ENCODE measurements at regions not wholly inside any gene's neighbourhood (a gene's known extent, or its start where the extent isn't known, plus 50 kb on each side); places are given as distances from the start of the nearest gene placed in this dataset.

- no peaks in the 10 kb centered on the region for H3K4me1 ChIP-seq (ENCODE audit: insufficient read depth)
- no peak for TF ChIP-seq EZH2 (IDR thresholded peaks at IDR 0.05; ENCODE audit: borderline replicate concordance)
- no peak for TF ChIP-seq CTCF (IDR thresholded peaks at IDR 0.05; ENCODE audit: poor library complexity)
- TF ChIP-seq EZH2phosphoT487 (IDR thresholded peaks at IDR 0.05; ENCODE audit: low read depth, severe bottlenecking, unreplicated experiment), result no peak
- 67% methylated on average over 8 of the region's 8 CpGs for whole genome bisulfite sequencing (ENCODE audit: low lambda C conversion rate, missing lambda C conversion rate)
Observed at GRCh38 chr11:11780858-11781257, 60.9 kb upstream of the USP47 start.

GRCh38 chr11:11779975-11780374 is 61.8 kb upstream of the USP47 start:
- H3K9me2 ChIP-seq (replicated peaks; ENCODE audit: insufficient read depth), result no peaks in the 10 kb centered on the region
- H3K4me3 ChIP-seq, result no peak overlapping the region
- WGBS (ENCODE audit: low lambda C conversion rate, missing lambda C conversion rate), result 57% methylated on average over 2 of the region's 2 CpGs
- no peaks in the 10 kb centered on the region for H3K4me1 ChIP-seq (ENCODE audit: insufficient read depth)
- no peak overlapping the region for H3K27ac ChIP-seq
- H3K79me2 ChIP-seq, result no peaks in the 10 kb centered on the region
- no peak for TF ChIP-seq CTCF (IDR thresholded peaks at IDR 0.05; ENCODE audit: poor library complexity)
- no peak for TF ChIP-seq EZH2 (IDR thresholded peaks at IDR 0.05; ENCODE audit: borderline replicate concordance)
- TF ChIP-seq EZH2phosphoT487 (IDR thresholded peaks at IDR 0.05; ENCODE audit: low read depth, severe bottlenecking, unreplicated experiment), result no peak
- no peak overlapping the region for H3K4me2 ChIP-seq
- H4K20me1 ChIP-seq (ENCODE audit: insufficient read depth, poor library complexity, severe bottlenecking), result no peaks in the 10 kb centered on the region
- no peaks in the 10 kb centered on the region for H3K36me3 ChIP-seq (replicated peaks; ENCODE audit: insufficient read depth, low read depth)
- no peaks in the 10 kb centered on the region for H3K9me3 ChIP-seq (ENCODE audit: low read depth)
- no peaks in the 10 kb centered on the region for H3K27me3 ChIP-seq
- no peak overlapping the region for H2AFZ ChIP-seq
- DNase-seq (ENCODE audit: low spot score), result no peak

More at GRCh38 chr11:11780858-11781257, 60.9 kb upstream of the USP47 start:
- Histone ChIP-seq H4K20me1 (ENCODE audit: insufficient read depth, poor library complexity, severe bottlenecking) (no peaks in the 10 kb centered on the region), H3K4me2 (no peak overlapping the region), H3K27me3 (no peaks in the 10 kb centered on the region), H3K36me3 (replicated peaks; ENCODE audit: insufficient read depth, low read depth) (no peaks in the 10 kb centered on the region), H3K4me3 (no peak overlapping the region), H3K9me3 (ENCODE audit: low read depth) (no peaks in the 10 kb centered on the region), H3K9me2 (replicated peaks; ENCODE audit: insufficient read depth) (no peaks in the 10 kb centered on the region), H3K79me2 (no peaks in the 10 kb centered on the region), H3K27ac (no peak overlapping the region), H2AFZ (no peak overlapping the region)
- DNase-seq (ENCODE audit: low spot score), result no peak

- DNase-seq (ENCODE audit: low spot score), result no peak
- Histone ChIP-seq H3K4me1 (ENCODE audit: insufficient read depth) (no peaks in the 10 kb centered on the region), H2AFZ (no peak overlapping the region), H3K36me3 (replicated peaks; ENCODE audit: insufficient read depth, low read depth) (no peaks in the 10 kb centered on the region), H3K9me3 (ENCODE audit: low read depth) (no peaks in the 10 kb centered on the region), H4K20me1 (ENCODE audit: insufficient read depth, poor library complexity, severe bottlenecking) (no peaks in the 10 kb centered on the region), H3K4me2 (no peak overlapping the region), H3K27me3 (no peaks in the 10 kb centered on the region), H3K4me3 (no peak overlapping the region), H3K27ac (no peak overlapping the region), H3K9me2 (replicated peaks; ENCODE audit: insufficient read depth) (no peaks in the 10 kb centered on the region), H3K79me2 (no peaks in the 10 kb centered on the region)
- TF ChIP-seq EZH2phosphoT487 (IDR thresholded peaks at IDR 0.05; ENCODE audit: low read depth, severe bottlenecking, unreplicated experiment) (no peak), EZH2 (IDR thresholded peaks at IDR 0.05; ENCODE audit: borderline replicate concordance) (no peak), CTCF (IDR thresholded peaks at IDR 0.05; ENCODE audit: poor library complexity) (no peak)
- 82% methylated on average over 3 of the region's 3 CpGs for WGBS (ENCODE audit: low lambda C conversion rate, missing lambda C conversion rate)
Observed at GRCh38 chr11:11777897-11778296, 63.9 kb upstream of the USP47 start.

DNA sequence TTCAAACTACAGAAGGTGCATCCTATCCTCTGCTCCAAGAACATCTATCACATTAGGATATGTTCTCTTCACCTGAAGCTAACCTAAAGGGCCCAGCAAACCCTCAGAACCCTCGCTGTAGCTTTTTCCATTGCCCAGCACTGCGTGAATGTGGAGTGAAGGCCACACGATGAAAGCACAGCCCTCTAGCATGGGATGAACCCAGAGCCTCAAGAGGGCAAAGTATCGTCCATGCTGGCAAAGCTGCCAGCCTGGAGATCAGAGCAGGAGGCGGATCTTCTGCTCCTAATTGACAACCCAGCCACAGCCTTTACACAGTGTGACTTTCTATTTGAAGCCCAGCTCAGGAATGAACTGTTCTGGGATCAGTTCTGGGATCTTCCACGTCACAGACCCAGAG is 65.1 kb upstream of the USP47 start:
- Histone ChIP-seq H3K9me3 (ENCODE audit: low read depth) (no peaks in the 10 kb centered on the region), H4K20me1 (ENCODE audit: insufficient read depth, poor library complexity, severe bottlenecking) (no peaks in the 10 kb centered on the region), H3K9me2 (replicated peaks; ENCODE audit: insufficient read depth) (no peaks in the 10 kb centered on the region), H2AFZ (no peak overlapping the region), H3K4me1 (ENCODE audit: insufficient read depth) (no peaks in the 10 kb centered on the region), H3K4me2 (no peak overlapping the region), H3K4me3 (no peak overlapping the region), H3K79me2 (no peaks in the 10 kb centered on the region), H3K36me3 (replicated peaks; ENCODE audit: insufficient read depth, low read depth) (no peaks in the 10 kb centered on the region), H3K27me3 (no peaks in the 10 kb centered on the region), H3K27ac (no peak overlapping the region)
- DNase-seq (ENCODE audit: low spot score), result no peak
- no peak for TF ChIP-seq EZH2 (IDR thresholded peaks at IDR 0.05; ENCODE audit: borderline replicate concordance)
- no peak for TF ChIP-seq CTCF (IDR thresholded peaks at IDR 0.05; ENCODE audit: poor library complexity)
- TF ChIP-seq EZH2phosphoT487 (IDR thresholded peaks at IDR 0.05; ENCODE audit: low read depth, severe bottlenecking, unreplicated experiment), result no peak
- WGBS (ENCODE audit: low lambda C conversion rate, missing lambda C conversion rate), result 76% methylated on average over 6 of the region's 6 CpGs

Data from hepatocyte (in vitro differentiated cells).